VCaP (cell line): ENCODE measurements at regions not wholly inside any gene's neighbourhood (a gene's known extent, or its start where the extent isn't known, plus 50 kb on each side); places are given as distances from the start of the nearest gene placed in this dataset.

Experiments used
- H3K27ac ChIP-seq: fragments of 450-650 bp; 2 replicates; pipeline ENCODE4 v1.5.1; 2017
- CTCF ChIP-seq: fragments of 450-650 bp; conservative IDR thresholded peaks from 2 replicates; pipeline ENCODE4 v1.5.1; 2017; ENCODE audit warnings: mild to moderate bottlenecking, moderate library complexity

GRCh38 chr3:117995842-117996437, 1038.7 kb downstream of the IGSF11 start:
- no peak for TF ChIP-seq CTCF
- H3K27ac ChIP-seq = no peak overlapping the region

GRCh38 chr3:117997201-117998049, 1037.2 kb downstream of the IGSF11 start:
- TF ChIP-seq CTCF = peak; percentile 93
- H3K27ac ChIP-seq = peak overlapping the region; percentile 36; the same call in 1 of the 2 replicates

GRCh38 chr3:117998071-117998470, 1036.6 kb downstream of the IGSF11 start:
- no peak overlapping the region for H3K27ac ChIP-seq
- no peak for TF ChIP-seq CTCF

GRCh38 chr3:118000219-118000618, 1034.4 kb downstream of the IGSF11 start:
- no peak for TF ChIP-seq CTCF
- no peak overlapping the region for H3K27ac ChIP-seq

- H3K27ac ChIP-seq = no peak overlapping the region
- no peak for TF ChIP-seq CTCF
Measured at GRCh38 chr3:118001380-118001779, 1033.3 kb downstream of the IGSF11 start.

GRCh38 chr3:118011910-118012309, 1022.7 kb downstream of the IGSF11 start:
- TF ChIP-seq CTCF = no peak

GRCh38 chr3:118029049-118029448, 1005.6 kb downstream of the IGSF11 start:
- no peak for TF ChIP-seq CTCF
- H3K27ac ChIP-seq = no peak overlapping the region

More at GRCh38 chr3:118011910-118012309, 1022.7 kb downstream of the IGSF11 start:
- H3K27ac ChIP-seq = no peak overlapping the region
